Psoas muscle (tissue), 7 donors: ENCODE measurements at regions not wholly inside any gene's neighbourhood (a gene's known extent, or its start where the extent isn't known, plus 50 kb on each side); places are given as distances from the start of the nearest gene placed in this dataset.

Source experiments
- ATAC-seq, 4 donors: fragments of 200-7000 bp; cut with Tn5 transposase; one replicate each; pipeline ENCODE4 v1.9.1; 2020; ENCODE audit warnings: moderate library complexity in 3 of 4, mild to moderate bottlenecking in 2 of 4
- DNase-seq, 2 donors: peaks; one replicate each; pipeline ENCODE4 v3.0.0-alpha.2; 2020
- H3K27ac ChIP-seq: fragments of 200-600 bp; one replicate; pipeline ENCODE4 v1.8.0; 2022
- H3K27me3 ChIP-seq, 3 donors: fragments of 200-600 bp in 1 of 3; one replicate each; pipeline versions ENCODE4 v1.6.1 to v1.8.0; 2013 to 2022; ENCODE audit warnings: low read length in 2 of 3, mild to moderate bottlenecking in 2 of 3, moderate library complexity in 1 of 3; ENCODE audit not compliant: insufficient read depth in 3 of 3
- H3K36me3 ChIP-seq, 2 donors: fragments of 200-600 bp in 1 of 2; one replicate each; pipeline versions ENCODE4 v1.6.1 to v1.8.0; 2013 to 2022; ENCODE audit warnings: low read depth in 1 of 2, mild to moderate bottlenecking in 1 of 2, moderate library complexity in 1 of 2; ENCODE audit not compliant: insufficient read depth in 1 of 2
- H3K4me1 ChIP-seq: fragments of 200-600 bp; one replicate; pipeline ENCODE4 v1.8.0; 2022
- H3K4me3 ChIP-seq: fragments of 200-600 bp; one replicate; pipeline ENCODE4 v1.8.0; 2022; ENCODE audit warnings: mild to moderate bottlenecking
- H3K9me3 ChIP-seq: fragments of 200-600 bp; one replicate; pipeline ENCODE4 v1.8.0; 2022
- CTCF ChIP-seq: fragments of 200-600 bp; IDR thresholded peaks from one replicate; pipeline ENCODE4 v1.8.0; 2022; ENCODE audit warnings: antibody characterized with exemption
- WGBS, 3 donors: extraction: QIAGEN DNeasy Blood & Tissue Kit; methylation state at CpG; one replicate each; pipeline versions ENCODE4 v1.1.6 to v1.1.7; 2013; 5-methylcytosine and 5-hydroxymethylcytosine counted together
- intact Hi-C, 2 donors: fragments of 100-400 bp; cut with DNase I; formaldehyde crosslinking; loops; one replicate each; pipeline versions ENCODE4 v1.11.0 to v1.14.2; 2022
- donor health status: healthy with polysubstance abuse.
- donor health status: DM: no; HTN: no; CAD: no; lungs with moderate emphysema.
- donor health status: Bipolar disorder and iron deficiency.
- donor health status: healthy.
- donor health status: DM: yes; HTN: yes; CAD: no.
- donor health status: DM: no; HTN: no; CAD: no.
- donor health status: DM: yes; HTN: yes; CAD: no.

DNA sequence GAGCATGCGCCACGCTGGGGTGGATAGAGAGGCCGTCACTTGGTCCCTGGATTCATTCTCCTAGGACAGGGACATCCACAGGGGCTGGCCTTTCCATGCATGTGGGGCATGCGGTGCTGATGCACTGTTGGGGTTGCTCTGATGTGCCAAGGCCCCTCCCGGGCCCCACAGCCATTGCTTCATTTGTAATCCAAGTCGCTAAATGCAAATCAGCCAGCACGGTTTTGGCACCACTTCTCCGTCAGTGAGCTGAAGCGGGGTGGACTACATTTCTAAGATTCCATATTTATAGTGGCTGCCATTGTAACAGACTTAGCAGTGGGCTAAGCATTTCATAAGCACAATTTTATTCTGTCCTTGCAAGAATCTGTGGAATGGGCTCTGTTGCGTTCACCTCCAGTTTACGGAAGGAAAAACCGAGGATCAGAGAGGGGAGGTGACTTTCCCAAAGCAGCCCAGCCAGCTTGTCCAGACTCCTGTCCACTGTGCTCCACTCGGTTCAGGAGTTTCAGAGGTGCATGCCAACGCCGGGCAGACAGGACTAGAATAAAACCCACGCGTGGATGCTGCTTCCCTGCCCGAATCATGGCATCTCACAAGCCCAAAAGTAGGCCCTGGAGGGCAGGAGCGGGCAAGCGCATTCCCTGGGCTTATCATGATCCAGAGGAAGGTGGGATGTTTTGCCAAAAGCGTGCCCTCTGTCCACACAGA lies 102.6 kb upstream of the COL5A1 start:
- H3K4me1 ChIP-seq = no peaks in the 10 kb centered on the region
- H3K27ac ChIP-seq = no peak overlapping the region
- DNase-seq (peak in 1 of 2 donors; percentile 35), ATAC-seq (no peak)
- TF ChIP-seq CTCF = no peak
- peaks cover 0 to 41% (median 10%) of the 10 kb centered on the region in 3 donors for H3K27me3 ChIP-seq
- WGBS, 3 donors = 59 to 66% (median 65%) methylated on average over 21 of the region's 21 CpGs
- intact Hi-C loops = no loop called here
- no peaks in the 10 kb centered on the region for H3K9me3 ChIP-seq
- H3K36me3 ChIP-seq = no peaks in the 10 kb centered on the region
- H3K4me3 ChIP-seq = no peak overlapping the region

DNA sequence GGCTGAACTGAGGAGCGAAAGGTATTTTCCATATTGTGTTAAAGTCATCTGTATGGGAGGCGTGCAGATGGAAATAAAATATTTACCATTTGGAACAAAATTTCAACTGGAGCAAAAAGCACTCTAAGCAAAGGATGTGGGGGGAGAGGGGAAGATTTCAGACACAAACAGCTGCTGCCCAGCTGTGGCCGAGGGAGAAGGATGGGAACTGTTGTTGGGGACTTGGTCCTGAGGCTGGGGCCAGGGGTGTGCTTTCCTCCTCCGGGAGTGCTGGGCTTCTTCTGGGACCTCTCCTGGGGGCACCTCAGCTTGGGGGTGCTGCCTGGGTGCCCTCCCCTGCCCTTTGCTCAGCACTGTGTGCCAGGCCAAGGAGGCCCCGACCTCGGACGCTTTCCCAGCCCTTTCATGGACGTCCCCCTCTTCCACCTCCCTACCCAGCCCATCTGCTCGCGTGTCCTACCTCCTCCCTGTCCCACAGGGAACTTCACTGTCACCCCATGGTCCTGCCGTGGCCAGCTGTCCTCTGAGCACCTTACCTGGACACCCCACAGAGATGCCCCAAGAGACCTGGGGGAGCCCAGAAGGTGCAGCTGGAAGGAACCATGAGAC lies 101.9 kb upstream of the COL5A1 start:
- DNase-seq = peak in 1 of 2 donors; percentile 34
- intact Hi-C loops = no loop called here
- peaks cover 0 to 44% (median 10%) of the 10 kb centered on the region in 3 donors for H3K27me3 ChIP-seq
- no peak overlapping the region for H3K4me3 ChIP-seq
- H3K27ac ChIP-seq = no peak overlapping the region
- H3K36me3 ChIP-seq = no peaks in the 10 kb centered on the region
- no peak for TF ChIP-seq CTCF
- no peak for ATAC-seq
- 36 to 38% (median 37%) methylated on average over 11 of the region's 11 CpGs for WGBS, 3 donors
- no peaks in the 10 kb centered on the region for H3K4me1 ChIP-seq
- no peaks in the 10 kb centered on the region for H3K9me3 ChIP-seq

DNA sequence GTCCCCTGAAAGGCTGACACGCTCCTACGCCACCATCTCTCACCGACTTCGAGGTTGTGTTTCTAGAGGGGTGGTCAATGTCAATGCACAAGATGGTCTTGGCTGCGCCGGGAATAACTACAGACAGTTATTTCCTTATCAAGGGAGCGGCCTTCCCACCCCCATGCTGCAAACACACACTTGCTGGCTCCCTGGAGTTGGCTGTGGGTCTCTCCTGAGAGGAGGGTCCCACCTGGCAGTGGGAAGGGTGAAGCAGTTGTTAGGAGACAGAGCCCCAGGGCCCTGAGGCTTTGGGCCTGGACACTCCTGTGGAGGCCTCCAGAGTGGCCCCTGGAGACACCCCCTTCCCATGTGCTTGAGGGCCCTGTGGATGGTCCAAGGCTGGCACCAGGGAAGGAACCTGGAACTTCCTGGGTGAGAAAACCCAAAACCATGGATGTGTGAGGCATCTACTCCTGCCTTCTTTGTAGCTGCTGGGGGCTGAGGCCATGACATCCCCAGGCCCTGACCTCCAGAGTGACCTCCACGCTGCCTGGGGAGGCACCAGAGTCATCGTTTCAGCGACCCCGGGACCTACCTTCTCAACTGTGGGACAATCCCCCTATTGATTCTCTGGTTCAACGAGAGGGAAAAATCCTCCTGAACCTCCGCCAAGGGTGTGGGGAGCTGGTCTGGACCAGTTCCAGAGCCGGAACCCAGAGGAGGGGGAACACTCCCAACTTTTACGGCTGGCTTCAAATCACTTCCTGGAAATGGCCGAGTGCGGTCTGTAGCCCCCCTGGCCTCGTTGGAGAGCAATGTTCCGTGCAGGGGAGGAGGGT lies 101.1 kb upstream of the COL5A1 start:
- intact Hi-C loops = no loop called here
- WGBS, 3 donors = 65 to 82% (median 75%) methylated on average over 19 of the region's 19 CpGs
- Histone ChIP-seq H3K9me3 (no peaks in the 10 kb centered on the region), H3K4me3 (no peak overlapping the region), H3K36me3 (no peaks in the 10 kb centered on the region), H3K27me3 (peaks cover 0 to 44% (median 7%) of the 10 kb centered on the region in 3 donors), H3K27ac (no peak overlapping the region), H3K4me1 (no peaks in the 10 kb centered on the region)
- ATAC-seq (no peak), DNase-seq (peak in 1 of 2 donors; percentile 14)
- no peak for TF ChIP-seq CTCF

GRCh38 chr9:134541097-134541747 lies 100.4 kb upstream of the COL5A1 start:
- Histone ChIP-seq H3K27ac (no peak overlapping the region), H3K36me3 (no peaks in the 10 kb centered on the region), H3K27me3 (peaks cover 0 to 50% (median 4%) of the 10 kb centered on the region in 3 donors), H3K9me3 (no peaks in the 10 kb centered on the region), H3K4me1 (no peaks in the 10 kb centered on the region), H3K4me3 (no peak overlapping the region)
- intact Hi-C loops = no loop called here
- 76 to 82% (median 81%) methylated on average over 24 of the region's 24 CpGs for WGBS, 3 donors
- ATAC-seq (no peak), DNase-seq (peak in 1 of 2 donors; percentile 25)
- TF ChIP-seq CTCF = no peak
